AG04450 (cell line): ENCODE measurements at regions not wholly inside any gene's neighbourhood (a gene's known extent, or its start where the extent isn't known, plus 50 kb on each side); places are given as distances from the start of the nearest gene placed in this dataset.
"Not testable (repeated sequence)": the region's sequence is repeated elsewhere in the genome, so short reads cannot be mapped to it uniquely, and the experiment has no call there.

Experiments used
- CTCF ChIA-PET: fragments of 300-600, 350-600 bp; formaldehyde crosslinking; extraction: SDS; loops from one replicate; lab custom pipeline; 2022; ENCODE audit warnings: antibody characterized with exemption, inconsistent platforms; lab: Charles Lee
- POLR2A ChIA-PET: fragments of 350-600 bp; formaldehyde crosslinking; extraction: SDS; loops from one replicate; lab custom pipeline; 2021; ENCODE audit warnings: antibody characterized with exemption, inconsistent platforms; lab: Yijun Ruan, JAX
- DNase-seq: peaks from one replicate; pipeline ENCODE4 v3.0.0-alpha.2; 2011; ENCODE audit warnings: low read depth, low spot score
- H3K27ac ChIP-seq: one replicate; pipeline ENCODE4 v1.5.1; 2012; ENCODE audit warnings: low read depth, low read length, control low read depth
- H3K27me3 ChIP-seq: one replicate; pipeline ENCODE4 v1.6.0; 2012; ENCODE audit warnings: low read length; ENCODE audit not compliant: control insufficient read depth, insufficient read depth
- H3K4me3 ChIP-seq: 2 replicates; pipeline ENCODE4 v1.5.1; 2011; ENCODE audit warnings: mild to moderate bottlenecking, low read depth, low read length, control low read depth
- H3K9me3 ChIP-seq: 2 replicates; pipeline ENCODE4 v1.5.1; 2012; ENCODE audit warnings: low read length; ENCODE audit not compliant: control insufficient read depth, insufficient read depth
- TF ChIP-seq, protein P1 (sequence below): IDR thresholded peaks from 2 replicates; pipeline ENCODE4 v1.5.1; 2011; ENCODE audit warnings: low read depth, low read length, control low read depth, inconsistent platforms

- Histone ChIP-seq H3K27me3 (no peaks in the 10 kb centered on the region), H3K27ac (no peak overlapping the region), H3K4me3 (no peak overlapping the region), H3K9me3 (no peaks in the 10 kb centered on the region; the same call in 1 of the 2 replicates)
- ChIA-PET POLR2A (no interaction called here), CTCF (interaction anchor here (1.2 kb wide), 1 partner anchor 10 kb away, joined by 3 read pairs; no protein-coding TSS in a partner anchor)
- no peak for DNase-seq
- TF ChIP-seq, protein P1, sequence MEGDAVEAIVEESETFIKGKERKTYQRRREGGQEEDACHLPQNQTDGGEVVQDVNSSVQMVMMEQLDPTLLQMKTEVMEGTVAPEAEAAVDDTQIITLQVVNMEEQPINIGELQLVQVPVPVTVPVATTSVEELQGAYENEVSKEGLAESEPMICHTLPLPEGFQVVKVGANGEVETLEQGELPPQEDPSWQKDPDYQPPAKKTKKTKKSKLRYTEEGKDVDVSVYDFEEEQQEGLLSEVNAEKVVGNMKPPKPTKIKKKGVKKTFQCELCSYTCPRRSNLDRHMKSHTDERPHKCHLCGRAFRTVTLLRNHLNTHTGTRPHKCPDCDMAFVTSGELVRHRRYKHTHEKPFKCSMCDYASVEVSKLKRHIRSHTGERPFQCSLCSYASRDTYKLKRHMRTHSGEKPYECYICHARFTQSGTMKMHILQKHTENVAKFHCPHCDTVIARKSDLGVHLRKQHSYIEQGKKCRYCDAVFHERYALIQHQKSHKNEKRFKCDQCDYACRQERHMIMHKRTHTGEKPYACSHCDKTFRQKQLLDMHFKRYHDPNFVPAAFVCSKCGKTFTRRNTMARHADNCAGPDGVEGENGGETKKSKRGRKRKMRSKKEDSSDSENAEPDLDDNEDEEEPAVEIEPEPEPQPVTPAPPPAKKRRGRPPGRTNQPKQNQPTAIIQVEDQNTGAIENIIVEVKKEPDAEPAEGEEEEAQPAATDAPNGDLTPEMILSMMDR: no peak
Observed at GRCh38 chr4:32931475-32931874, 2211.3 kb downstream of the PCDH7 start.

GRCh38 chr4:32932156-32932555 lies 2212.0 kb downstream of the PCDH7 start:
- TF ChIP-seq, protein P1: no peak
- ChIA-PET CTCF (interaction anchor here (1.2 kb wide), 1 partner anchor 10 kb away, joined by 3 read pairs; no protein-coding TSS in a partner anchor), POLR2A (no interaction called here)
- DNase-seq: no peak
- Histone ChIP-seq H3K4me3 (no peak overlapping the region), H3K27ac (no peak overlapping the region), H3K9me3 (no peaks in the 10 kb centered on the region; the same call in 1 of the 2 replicates), H3K27me3 (no peaks in the 10 kb centered on the region)

GRCh38 chr4:32939222-32939621 lies 2219.1 kb downstream of the PCDH7 start:
- H3K27me3 ChIP-seq, DNase-seq, H3K4me3 ChIP-seq, H3K9me3 ChIP-seq, CTCF ChIA-PET, POLR2A ChIA-PET, H3K27ac ChIP-seq: not testable (repeated sequence)

GRCh38 chr4:32950866-32951265 lies 2230.7 kb downstream of the PCDH7 start:
- no peak overlapping the region for H3K4me3 ChIP-seq
- no peaks in the 10 kb centered on the region for H3K9me3 ChIP-seq
- no peak overlapping the region for H3K27ac ChIP-seq
- POLR2A ChIA-PET: no interaction called here
- CTCF ChIA-PET: no interaction called here
- H3K27me3 ChIP-seq: no peaks in the 10 kb centered on the region
- no peak for DNase-seq
- TF ChIP-seq, protein P1: no peak

DNA sequence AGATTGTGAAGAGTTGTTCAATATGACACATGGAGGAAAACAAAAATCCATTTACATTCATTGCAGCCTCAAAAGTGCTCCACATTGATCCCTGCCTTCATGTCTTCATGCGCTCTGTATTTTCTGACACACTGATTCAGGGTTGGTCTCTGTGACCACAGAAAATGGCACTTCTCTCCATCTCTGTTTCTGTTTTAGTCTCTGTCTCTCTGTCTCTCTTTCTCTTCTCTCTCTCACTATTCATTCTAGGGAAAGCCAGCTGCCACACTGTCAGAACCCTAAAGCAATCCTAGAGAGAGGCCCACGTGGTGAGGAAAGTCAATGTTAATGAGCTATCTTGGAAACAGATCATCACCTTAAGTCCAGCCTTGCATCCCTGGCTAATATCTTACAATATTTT lies 2238.4 kb downstream of the PCDH7 start:
- Histone ChIP-seq H3K27me3 (no peaks in the 10 kb centered on the region), H3K27ac (no peak overlapping the region), H3K4me3 (no peak overlapping the region), H3K9me3 (no peaks in the 10 kb centered on the region)
- no peak for DNase-seq
- TF ChIP-seq, protein P1: no peak
- CTCF ChIA-PET: no interaction called here
- POLR2A ChIA-PET: no interaction called here

DNA sequence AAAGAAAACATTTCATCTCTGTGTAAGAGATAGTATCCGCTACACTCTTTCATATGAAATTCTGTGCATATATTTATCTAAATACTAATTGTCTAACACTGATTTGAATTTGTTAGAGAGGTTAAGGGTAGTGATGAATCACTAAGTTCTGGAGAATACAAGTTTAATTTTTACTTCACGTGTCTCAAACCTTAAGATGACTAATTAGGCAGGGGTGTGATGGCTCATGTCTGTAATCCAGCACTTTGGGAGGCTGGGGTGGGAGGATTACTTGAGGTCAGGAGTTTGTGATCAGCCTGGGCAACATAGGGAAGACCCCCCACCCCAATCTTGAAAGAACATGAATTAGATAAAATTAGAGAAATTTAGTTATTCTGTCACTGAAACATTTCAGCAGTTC lies 2241.9 kb downstream of the PCDH7 start:
- DNase-seq: no peak
- Histone ChIP-seq H3K9me3 (no peaks in the 10 kb centered on the region), H3K4me3 (no peak overlapping the region), H3K27ac (no peak overlapping the region), H3K27me3 (no peaks in the 10 kb centered on the region)
- TF ChIP-seq, protein P1: no peak
- ChIA-PET POLR2A (no interaction called here), CTCF (no interaction called here)
